ENCODE measurements at regions not wholly inside any gene's neighbourhood (a gene's known extent, or its start where the extent isn't known, plus 50 kb on each side); places are given as distances from the start of the nearest gene placed in this dataset.

- TF ChIP-seq EZH2 (IDR thresholded peaks at IDR 0.05; ENCODE audit: low read depth, unreplicated experiment) (no peak), POLR2AphosphoS5 (IDR thresholded peaks at IDR 0.05; ENCODE audit: low read depth) (no peak), EZH2phosphoT487 (IDR thresholded peaks at IDR 0.05; ENCODE audit: unreplicated experiment) (no peak), CREB1 (CRISPR knock-in tag; IDR thresholded peaks at IDR 0.05; ENCODE audit: low read depth) (no peak), REST (IDR thresholded peaks at IDR 0.05; ENCODE audit: unreplicated experiment) (no peak), ZNF114 (CRISPR knock-in tag; IDR thresholded peaks at IDR 0.05) (no peak)
- TF ChIP-seq, protein P1, sequence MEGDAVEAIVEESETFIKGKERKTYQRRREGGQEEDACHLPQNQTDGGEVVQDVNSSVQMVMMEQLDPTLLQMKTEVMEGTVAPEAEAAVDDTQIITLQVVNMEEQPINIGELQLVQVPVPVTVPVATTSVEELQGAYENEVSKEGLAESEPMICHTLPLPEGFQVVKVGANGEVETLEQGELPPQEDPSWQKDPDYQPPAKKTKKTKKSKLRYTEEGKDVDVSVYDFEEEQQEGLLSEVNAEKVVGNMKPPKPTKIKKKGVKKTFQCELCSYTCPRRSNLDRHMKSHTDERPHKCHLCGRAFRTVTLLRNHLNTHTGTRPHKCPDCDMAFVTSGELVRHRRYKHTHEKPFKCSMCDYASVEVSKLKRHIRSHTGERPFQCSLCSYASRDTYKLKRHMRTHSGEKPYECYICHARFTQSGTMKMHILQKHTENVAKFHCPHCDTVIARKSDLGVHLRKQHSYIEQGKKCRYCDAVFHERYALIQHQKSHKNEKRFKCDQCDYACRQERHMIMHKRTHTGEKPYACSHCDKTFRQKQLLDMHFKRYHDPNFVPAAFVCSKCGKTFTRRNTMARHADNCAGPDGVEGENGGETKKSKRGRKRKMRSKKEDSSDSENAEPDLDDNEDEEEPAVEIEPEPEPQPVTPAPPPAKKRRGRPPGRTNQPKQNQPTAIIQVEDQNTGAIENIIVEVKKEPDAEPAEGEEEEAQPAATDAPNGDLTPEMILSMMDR (conservative IDR thresholded peaks at IDR 0.05; ENCODE audit: low read depth in 2 of 2): no peak
- TF ChIP-seq, protein P2, sequence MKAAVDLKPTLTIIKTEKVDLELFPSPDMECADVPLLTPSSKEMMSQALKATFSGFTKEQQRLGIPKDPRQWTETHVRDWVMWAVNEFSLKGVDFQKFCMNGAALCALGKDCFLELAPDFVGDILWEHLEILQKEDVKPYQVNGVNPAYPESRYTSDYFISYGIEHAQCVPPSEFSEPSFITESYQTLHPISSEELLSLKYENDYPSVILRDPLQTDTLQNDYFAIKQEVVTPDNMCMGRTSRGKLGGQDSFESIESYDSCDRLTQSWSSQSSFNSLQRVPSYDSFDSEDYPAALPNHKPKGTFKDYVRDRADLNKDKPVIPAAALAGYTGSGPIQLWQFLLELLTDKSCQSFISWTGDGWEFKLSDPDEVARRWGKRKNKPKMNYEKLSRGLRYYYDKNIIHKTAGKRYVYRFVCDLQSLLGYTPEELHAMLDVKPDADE (IDR thresholded peaks at IDR 0.05): no peak
- TF ChIP-seq, protein P3, sequence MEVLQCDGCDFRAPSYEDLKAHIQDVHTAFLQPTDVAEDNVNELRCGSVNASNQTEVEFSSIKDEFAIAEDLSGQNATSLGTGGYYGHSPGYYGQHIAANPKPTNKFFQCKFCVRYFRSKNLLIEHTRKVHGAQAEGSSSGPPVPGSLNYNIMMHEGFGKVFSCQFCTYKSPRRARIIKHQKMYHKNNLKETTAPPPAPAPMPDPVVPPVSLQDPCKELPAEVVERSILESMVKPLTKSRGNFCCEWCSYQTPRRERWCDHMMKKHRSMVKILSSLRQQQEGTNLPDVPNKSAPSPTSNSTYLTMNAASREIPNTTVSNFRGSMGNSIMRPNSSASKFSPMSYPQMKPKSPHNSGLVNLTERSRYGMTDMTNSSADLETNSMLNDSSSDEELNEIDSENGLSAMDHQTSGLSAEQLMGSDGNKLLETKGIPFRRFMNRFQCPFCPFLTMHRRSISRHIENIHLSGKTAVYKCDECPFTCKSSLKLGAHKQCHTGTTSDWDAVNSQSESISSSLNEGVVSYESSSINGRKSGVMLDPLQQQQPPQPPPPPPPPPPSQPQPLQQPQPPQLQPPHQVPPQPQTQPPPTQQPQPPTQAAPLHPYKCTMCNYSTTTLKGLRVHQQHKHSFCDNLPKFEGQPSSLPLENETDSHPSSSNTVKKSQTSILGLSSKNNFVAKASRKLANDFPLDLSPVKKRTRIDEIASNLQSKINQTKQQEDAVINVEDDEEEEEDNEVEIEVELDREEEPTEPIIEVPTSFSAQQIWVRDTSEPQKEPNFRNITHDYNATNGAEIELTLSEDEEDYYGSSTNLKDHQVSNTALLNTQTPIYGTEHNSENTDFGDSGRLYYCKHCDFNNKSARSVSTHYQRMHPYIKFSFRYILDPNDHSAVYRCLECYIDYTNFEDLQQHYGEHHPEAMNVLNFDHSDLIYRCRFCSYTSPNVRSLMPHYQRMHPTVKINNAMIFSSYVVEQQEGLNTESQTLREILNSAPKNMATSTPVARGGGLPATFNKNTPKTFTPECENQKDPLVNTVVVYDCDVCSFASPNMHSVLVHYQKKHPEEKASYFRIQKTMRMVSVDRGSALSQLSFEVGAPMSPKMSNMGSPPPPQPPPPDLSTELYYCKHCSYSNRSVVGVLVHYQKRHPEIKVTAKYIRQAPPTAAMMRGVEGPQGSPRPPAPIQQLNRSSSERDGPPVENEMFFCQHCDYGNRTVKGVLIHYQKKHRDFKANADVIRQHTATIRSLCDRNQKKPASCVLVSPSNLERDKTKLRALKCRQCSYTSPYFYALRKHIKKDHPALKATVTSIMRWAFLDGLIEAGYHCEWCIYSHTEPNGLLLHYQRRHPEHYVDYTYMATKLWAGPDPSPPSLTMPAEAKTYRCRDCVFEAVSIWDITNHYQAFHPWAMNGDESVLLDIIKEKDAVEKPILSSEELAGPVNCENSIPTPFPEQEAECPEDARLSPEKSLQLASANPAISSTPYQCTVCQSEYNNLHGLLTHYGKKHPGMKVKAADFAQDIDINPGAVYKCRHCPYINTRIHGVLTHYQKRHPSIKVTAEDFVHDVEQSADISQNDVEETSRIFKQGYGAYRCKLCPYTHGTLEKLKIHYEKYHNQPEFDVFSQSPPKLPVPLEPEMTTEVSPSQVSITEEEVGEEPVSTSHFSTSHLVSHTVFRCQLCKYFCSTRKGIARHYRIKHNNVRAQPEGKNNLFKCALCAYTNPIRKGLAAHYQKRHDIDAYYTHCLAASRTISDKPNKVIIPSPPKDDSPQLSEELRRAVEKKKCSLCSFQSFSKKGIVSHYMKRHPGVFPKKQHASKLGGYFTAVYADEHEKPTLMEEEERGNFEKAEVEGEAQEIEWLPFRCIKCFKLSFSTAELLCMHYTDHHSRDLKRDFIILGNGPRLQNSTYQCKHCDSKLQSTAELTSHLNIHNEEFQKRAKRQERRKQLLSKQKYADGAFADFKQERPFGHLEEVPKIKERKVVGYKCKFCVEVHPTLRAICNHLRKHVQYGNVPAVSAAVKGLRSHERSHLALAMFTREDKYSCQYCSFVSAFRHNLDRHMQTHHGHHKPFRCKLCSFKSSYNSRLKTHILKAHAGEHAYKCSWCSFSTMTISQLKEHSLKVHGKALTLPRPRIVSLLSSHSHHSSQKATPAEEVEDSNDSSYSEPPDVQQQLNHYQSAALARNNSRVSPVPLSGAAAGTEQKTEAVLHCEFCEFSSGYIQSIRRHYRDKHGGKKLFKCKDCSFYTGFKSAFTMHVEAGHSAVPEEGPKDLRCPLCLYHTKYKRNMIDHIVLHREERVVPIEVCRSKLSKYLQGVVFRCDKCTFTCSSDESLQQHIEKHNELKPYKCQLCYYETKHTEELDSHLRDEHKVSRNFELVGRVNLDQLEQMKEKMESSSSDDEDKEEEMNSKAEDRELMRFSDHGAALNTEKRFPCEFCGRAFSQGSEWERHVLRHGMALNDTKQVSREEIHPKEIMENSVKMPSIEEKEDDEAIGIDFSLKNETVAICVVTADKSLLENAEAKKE (CRISPR knock-in tag; IDR thresholded peaks at IDR 0.05): peak; percentile 88
Observed at GRCh38 chr10:28459453-28460144, 73.3 kb upstream of the WAC start.
